DOHH2 (cell line): ENCODE measurements at regions not wholly inside any gene's neighbourhood (a gene's known extent, or its start where the extent isn't known, plus 50 kb on each side); places are given as distances from the start of the nearest gene placed in this dataset.

Experiments
- H3F3A ChIP-seq: fragments of 200-600 bp; sonication (generic), shearing (Covaris generic); 2 replicates; pipeline ENCODE4 v1.6.0; 2016; ENCODE audit warnings: antibody characterized with exemption, mild to moderate bottlenecking; ENCODE audit not compliant: control insufficient read depth, insufficient read depth
- H3K27ac ChIP-seq: fragments of 200-600 bp; sonication (generic); 2 replicates; pipeline ENCODE4 v1.5.1; 2014; ENCODE audit warnings: low read depth, mild to moderate bottlenecking, low read length, moderate library complexity
- H3K27me3 ChIP-seq: fragments of 200-600 bp; sonication (generic); 2 replicates; pipeline ENCODE4 v1.6.1; 2014; ENCODE audit warnings: mild to moderate bottlenecking, low read length, mixed read lengths; ENCODE audit not compliant: control insufficient read depth
- H3K36me3 ChIP-seq: fragments of 200-600 bp; sonication (generic); 2 replicates; pipeline ENCODE4 v1.6.1; 2014; ENCODE audit warnings: mild to moderate bottlenecking, low read length, moderate library complexity, mixed read lengths; ENCODE audit not compliant: control insufficient read depth
- H3K4me1 ChIP-seq: fragments of 200-600 bp; sonication (generic); 2 replicates; pipeline ENCODE4 v1.6.1; 2014; ENCODE audit warnings: mild to moderate bottlenecking, low read length, mixed read lengths; ENCODE audit not compliant: control insufficient read depth
- H3K4me2 ChIP-seq: fragments of 200-600 bp; sonication (generic); 2 replicates; pipeline ENCODE4 v1.6.0; 2014; ENCODE audit warnings: mild to moderate bottlenecking, low read length, moderate library complexity
- H3K4me3 ChIP-seq: fragments of 200-600 bp; sonication (generic); 2 replicates; pipeline ENCODE4 v1.5.1; 2014; ENCODE audit warnings: mild to moderate bottlenecking, low read length, mixed read lengths
- H3K79me2 ChIP-seq: fragments of 200-600 bp; sonication (generic); 2 replicates; pipeline ENCODE4 v1.6.1; 2014; ENCODE audit warnings: mild to moderate bottlenecking, low read length, mixed read lengths; ENCODE audit not compliant: control insufficient read depth
- H3K9me2 ChIP-seq: fragments of 200-600 bp; sonication (generic); replicated peaks from 2 replicates; pipeline ENCODE4 v1.6.1; 2014; ENCODE audit warnings: mild to moderate bottlenecking, low read length, mixed read lengths; ENCODE audit not compliant: control insufficient read depth
- H3K9me3 ChIP-seq: fragments of 200-600 bp; sonication (generic); 2 replicates; pipeline ENCODE4 v1.6.1; 2014; ENCODE audit warnings: antibody characterized with exemption, low read length, mixed read lengths; ENCODE audit not compliant: control insufficient read depth, insufficient read depth
- H4K20me1 ChIP-seq: fragments of 200-600 bp; sonication (generic); 2 replicates; pipeline ENCODE4 v1.6.0; 2014; ENCODE audit warnings: low read depth, mild to moderate bottlenecking, antibody characterized with exemption, low read length, moderate library complexity; ENCODE audit not compliant: control insufficient read depth, insufficient read depth
- CTCF ChIP-seq: fragments of 200-600 bp; sonication (generic); IDR thresholded peaks from one replicate; pipeline ENCODE4 v1.5.1; 2014; ENCODE audit warnings: antibody characterized with exemption, mild to moderate bottlenecking, low read depth, low read length; ENCODE audit not compliant: poor library complexity, severe bottlenecking
- EZH2phosphoT487 ChIP-seq: fragments of 200-600 bp; sonication (generic); IDR thresholded peaks from 2 replicates; pipeline ENCODE4 v1.6.1; 2017; ENCODE audit warnings: borderline replicate concordance, mild to moderate bottlenecking, antibody characterized with exemption, low read length, moderate library complexity, mixed read lengths

GRCh38 chr7:20911081-20911480 lies 124.4 kb upstream of the SP8 start:
- H3K9me3 ChIP-seq, result no peaks in the 10 kb centered on the region
- no peak overlapping the region for H3K4me2 ChIP-seq
- no peaks in the 10 kb centered on the region for H4K20me1 ChIP-seq
- TF ChIP-seq CTCF (no peak), EZH2phosphoT487 (no peak)
- no peak overlapping the region for H3K4me3 ChIP-seq
- H3K27ac ChIP-seq, result no peak overlapping the region
- H3K36me3 ChIP-seq, result no peaks in the 10 kb centered on the region
- no peaks in the 10 kb centered on the region for H3K4me1 ChIP-seq
- H3K9me2 ChIP-seq, result no peaks in the 10 kb centered on the region
- H3F3A ChIP-seq, result no peaks in the 10 kb centered on the region
- H3K79me2 ChIP-seq, result no peaks in the 10 kb centered on the region
- no peaks in the 10 kb centered on the region for H3K27me3 ChIP-seq

DNA sequence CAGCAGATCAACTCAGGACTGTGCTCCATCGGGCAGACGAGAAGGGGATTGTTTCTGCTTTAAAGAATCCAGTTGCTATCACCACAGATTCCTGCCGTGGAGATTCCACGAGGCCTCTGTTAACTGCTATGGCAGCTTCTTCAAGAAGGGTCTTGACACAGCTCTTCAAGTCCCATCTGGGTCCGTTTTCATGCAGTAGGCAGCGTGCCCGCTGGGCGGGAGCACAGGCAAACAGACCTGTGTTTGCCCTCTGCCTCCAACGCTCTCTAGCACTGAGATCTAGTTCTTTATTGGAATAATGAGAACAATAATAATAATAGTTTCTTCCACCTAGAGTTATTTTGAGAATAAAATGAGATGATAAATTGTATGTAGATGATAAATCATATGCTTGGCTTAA lies 127.2 kb upstream of the SP8 start:
- no peaks in the 10 kb centered on the region for H3K9me2 ChIP-seq

DNA sequence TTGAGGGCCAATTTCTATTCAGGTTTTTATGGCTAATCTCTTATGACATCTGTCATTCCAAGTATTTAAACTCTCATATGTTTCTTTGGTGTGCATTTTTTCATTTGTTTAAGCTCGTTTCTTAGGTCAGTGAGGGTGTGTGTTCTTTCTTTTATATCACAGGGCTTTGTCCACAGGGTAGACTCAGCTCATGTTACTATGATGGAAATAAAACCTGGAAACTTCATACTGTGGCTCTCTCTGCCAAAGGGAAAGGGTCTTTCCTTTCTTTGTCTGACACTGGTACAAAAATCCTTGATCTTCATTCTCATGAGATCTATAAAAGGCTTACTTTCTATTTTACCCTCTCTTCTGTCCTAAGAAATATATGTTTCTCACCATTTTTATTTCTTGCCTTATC lies 129.6 kb upstream of the SP8 start:
- Histone ChIP-seq H3K27ac (no peak overlapping the region), H3F3A (no peaks in the 10 kb centered on the region), H3K36me3 (no peaks in the 10 kb centered on the region), H4K20me1 (no peaks in the 10 kb centered on the region), H3K4me1 (no peaks in the 10 kb centered on the region), H3K4me2 (no peak overlapping the region), H3K9me3 (no peaks in the 10 kb centered on the region), H3K27me3 (no peaks in the 10 kb centered on the region), H3K9me2 (no peaks in the 10 kb centered on the region), H3K4me3 (no peak overlapping the region), H3K79me2 (no peaks in the 10 kb centered on the region)
- TF ChIP-seq CTCF (no peak), EZH2phosphoT487 (no peak)

More for the DNA sequence above, 127.2 kb upstream of the SP8 start:
- TF ChIP-seq EZH2phosphoT487, result no peak
- TF ChIP-seq CTCF, result no peak
- Histone ChIP-seq H3K4me3 (no peak overlapping the region), H3K27ac (no peak overlapping the region), H4K20me1 (no peaks in the 10 kb centered on the region), H3K79me2 (no peaks in the 10 kb centered on the region), H3K9me3 (no peaks in the 10 kb centered on the region), H3K27me3 (no peaks in the 10 kb centered on the region), H3F3A (no peaks in the 10 kb centered on the region), H3K4me2 (no peak overlapping the region), H3K4me1 (no peaks in the 10 kb centered on the region), H3K36me3 (no peaks in the 10 kb centered on the region)

DNA sequence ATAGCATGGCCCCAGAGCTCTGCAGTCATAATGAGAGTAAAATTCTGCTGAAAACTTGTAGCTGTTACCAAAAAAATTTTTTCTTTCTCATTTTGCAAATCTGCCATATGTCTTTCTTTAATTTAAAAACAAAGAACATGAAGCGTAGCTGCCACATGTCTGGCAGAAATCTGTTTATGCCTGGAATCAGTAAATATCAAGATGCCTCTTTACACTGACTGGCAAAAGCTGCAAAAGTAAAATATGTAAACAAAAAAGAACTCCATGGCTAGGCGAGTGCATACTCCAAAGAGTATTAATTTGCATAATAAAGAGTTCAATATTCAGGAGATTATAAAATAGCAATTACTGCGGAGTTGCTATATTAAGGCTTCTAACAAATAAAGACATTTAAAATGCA lies 130.9 kb upstream of the SP8 start:
- Histone ChIP-seq H3F3A (no peaks in the 10 kb centered on the region), H3K4me2 (no peak overlapping the region), H3K36me3 (no peaks in the 10 kb centered on the region), H4K20me1 (no peaks in the 10 kb centered on the region), H3K4me3 (no peak overlapping the region), H3K79me2 (no peaks in the 10 kb centered on the region), H3K9me3 (no peaks in the 10 kb centered on the region), H3K4me1 (no peaks in the 10 kb centered on the region), H3K9me2 (no peaks in the 10 kb centered on the region), H3K27me3 (no peaks in the 10 kb centered on the region), H3K27ac (no peak overlapping the region)
- TF ChIP-seq CTCF (no peak), EZH2phosphoT487 (no peak)
